Peyer's patch (tissue), 4 donors: ENCODE measurements at regions not wholly inside any gene's neighbourhood (a gene's known extent, or its start where the extent isn't known, plus 50 kb on each side); places are given as distances from the start of the nearest gene placed in this dataset.

Experiments used
- POLR2A ChIP-seq, 2 donors: fragments of 450-650 bp; IDR thresholded peaks; one replicate each; pipeline ENCODE4 v1.5.1; 2017; ENCODE audit warnings: antibody characterized with exemption in 2 of 2, mild to moderate bottlenecking in 2 of 2, moderate library complexity in 2 of 2
- TF ChIP-seq, protein P1 (sequence below), 6 experiments: fragments of 450-650 bp in 4 of 6; fragments of 200-600 bp in 2 of 6; sonication (generic) in 1 of 6; IDR thresholded peaks; one replicate each; pipeline ENCODE4 v1.5.1; 2017 to 2019; ENCODE audit warnings: antibody characterized with exemption in 6 of 6, mild to moderate bottlenecking in 3 of 6, moderate library complexity in 1 of 6

DNA sequence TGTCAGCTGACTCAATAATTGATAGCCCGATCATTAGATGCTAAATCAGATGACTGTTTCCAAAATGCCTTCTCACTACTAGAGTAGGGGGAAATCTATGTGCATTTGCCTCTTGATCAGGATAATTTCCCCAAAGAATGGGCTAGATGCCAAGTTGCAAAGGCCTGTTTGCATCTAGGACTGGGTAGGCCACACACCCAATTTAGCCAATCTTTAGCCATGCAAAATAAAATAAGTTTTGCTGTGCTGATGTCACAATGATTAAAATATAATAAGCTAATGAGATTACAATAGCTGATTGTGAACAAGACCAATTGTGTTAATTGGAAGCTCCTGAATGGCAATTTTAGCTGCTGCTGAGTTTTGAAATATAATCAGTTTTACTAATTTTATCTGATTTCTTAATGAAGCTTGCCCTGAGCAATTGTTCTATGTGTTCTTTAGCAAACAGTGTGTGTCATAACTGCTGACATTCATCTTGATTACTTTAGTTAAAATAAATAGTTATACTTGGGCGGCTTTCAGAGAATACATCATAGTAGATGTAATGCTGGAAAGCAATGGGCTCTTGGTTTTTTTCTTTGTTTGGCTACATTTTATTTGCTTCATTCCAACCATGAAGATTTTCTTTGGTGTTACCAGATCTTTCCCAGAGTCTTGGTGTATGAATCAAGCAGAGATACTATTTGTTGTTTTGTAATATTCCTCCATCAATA is 973.2 kb upstream of the SLC35B3 start:
- TF ChIP-seq, protein P1, sequence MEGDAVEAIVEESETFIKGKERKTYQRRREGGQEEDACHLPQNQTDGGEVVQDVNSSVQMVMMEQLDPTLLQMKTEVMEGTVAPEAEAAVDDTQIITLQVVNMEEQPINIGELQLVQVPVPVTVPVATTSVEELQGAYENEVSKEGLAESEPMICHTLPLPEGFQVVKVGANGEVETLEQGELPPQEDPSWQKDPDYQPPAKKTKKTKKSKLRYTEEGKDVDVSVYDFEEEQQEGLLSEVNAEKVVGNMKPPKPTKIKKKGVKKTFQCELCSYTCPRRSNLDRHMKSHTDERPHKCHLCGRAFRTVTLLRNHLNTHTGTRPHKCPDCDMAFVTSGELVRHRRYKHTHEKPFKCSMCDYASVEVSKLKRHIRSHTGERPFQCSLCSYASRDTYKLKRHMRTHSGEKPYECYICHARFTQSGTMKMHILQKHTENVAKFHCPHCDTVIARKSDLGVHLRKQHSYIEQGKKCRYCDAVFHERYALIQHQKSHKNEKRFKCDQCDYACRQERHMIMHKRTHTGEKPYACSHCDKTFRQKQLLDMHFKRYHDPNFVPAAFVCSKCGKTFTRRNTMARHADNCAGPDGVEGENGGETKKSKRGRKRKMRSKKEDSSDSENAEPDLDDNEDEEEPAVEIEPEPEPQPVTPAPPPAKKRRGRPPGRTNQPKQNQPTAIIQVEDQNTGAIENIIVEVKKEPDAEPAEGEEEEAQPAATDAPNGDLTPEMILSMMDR (IDR thresholded peaks at IDR 0.05), result no peak
- TF ChIP-seq POLR2A (IDR thresholded peaks at IDR 0.05), result no peak
